VCaP (cell line): ENCODE measurements at regions not wholly inside any gene's neighbourhood (a gene's known extent, or its start where the extent isn't known, plus 50 kb on each side); places are given as distances from the start of the nearest gene placed in this dataset.
A peak's percentile ranks its signal among the peaks of the same experiment; 100 is the strongest.

Experiments
- H3K27ac ChIP-seq: fragments of 450-650 bp; 2 replicates; pipeline ENCODE4 v1.5.1; 2017
- CTCF ChIP-seq: fragments of 450-650 bp; conservative IDR thresholded peaks from 2 replicates; pipeline ENCODE4 v1.5.1; 2017; ENCODE audit warnings: mild to moderate bottlenecking, moderate library complexity

GRCh38 chr20:24724982-24725533, 224.0 kb upstream of the CST7 start:
- H3K27ac ChIP-seq, result peak overlapping the region; percentile 48
- no peak for TF ChIP-seq CTCF

GRCh38 chr20:24727795-24728194, 221.3 kb upstream of the CST7 start:
- no peak for TF ChIP-seq CTCF
- no peak overlapping the region for H3K27ac ChIP-seq

- TF ChIP-seq CTCF, result no peak
- H3K27ac ChIP-seq, result no peak overlapping the region
Observed at GRCh38 chr20:24729896-24730605, 219.0 kb upstream of the CST7 start.

GRCh38 chr20:24730750-24731149, 218.3 kb upstream of the CST7 start:
- TF ChIP-seq CTCF, result no peak
- H3K27ac ChIP-seq, result no peak overlapping the region

GRCh38 chr20:24731312-24731711, 217.8 kb upstream of the CST7 start:
- H3K27ac ChIP-seq, result no peak overlapping the region

GRCh38 chr20:24732076-24732475, 217.0 kb upstream of the CST7 start:
- no peak for TF ChIP-seq CTCF
- no peak overlapping the region for H3K27ac ChIP-seq

More at GRCh38 chr20:24731312-24731711, 217.8 kb upstream of the CST7 start:
- TF ChIP-seq CTCF, result no peak

- no peak overlapping the region for H3K27ac ChIP-seq
- TF ChIP-seq CTCF, result no peak
Observed at GRCh38 chr20:24732599-24732998, 216.5 kb upstream of the CST7 start.
